ENCODE measurements at regions not wholly inside any gene's neighbourhood (a gene's known extent, or its start where the extent isn't known, plus 50 kb on each side); places are given as distances from the start of the nearest gene placed in this dataset.

DNA sequence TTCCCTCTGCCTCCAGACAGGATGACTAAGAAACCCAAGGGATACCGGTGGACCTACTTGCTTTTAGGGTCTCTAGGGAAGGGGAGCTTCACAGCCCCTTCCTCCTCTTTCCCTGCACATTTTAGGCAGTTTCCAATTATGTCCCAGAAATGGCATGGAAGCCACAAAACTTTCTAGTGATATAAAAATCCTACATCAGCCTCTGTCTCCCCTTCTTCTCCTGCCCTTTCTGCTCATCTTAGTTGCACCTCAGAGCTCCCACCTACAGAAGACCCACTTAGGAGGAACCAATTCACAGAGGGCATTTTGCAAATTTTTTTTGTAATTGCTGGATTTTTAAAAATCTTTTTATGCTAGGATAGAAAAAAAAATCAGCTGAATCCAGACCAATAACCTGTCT is 263.1 kb downstream of the TNS1 start:
- TF ChIP-seq, protein P1, sequence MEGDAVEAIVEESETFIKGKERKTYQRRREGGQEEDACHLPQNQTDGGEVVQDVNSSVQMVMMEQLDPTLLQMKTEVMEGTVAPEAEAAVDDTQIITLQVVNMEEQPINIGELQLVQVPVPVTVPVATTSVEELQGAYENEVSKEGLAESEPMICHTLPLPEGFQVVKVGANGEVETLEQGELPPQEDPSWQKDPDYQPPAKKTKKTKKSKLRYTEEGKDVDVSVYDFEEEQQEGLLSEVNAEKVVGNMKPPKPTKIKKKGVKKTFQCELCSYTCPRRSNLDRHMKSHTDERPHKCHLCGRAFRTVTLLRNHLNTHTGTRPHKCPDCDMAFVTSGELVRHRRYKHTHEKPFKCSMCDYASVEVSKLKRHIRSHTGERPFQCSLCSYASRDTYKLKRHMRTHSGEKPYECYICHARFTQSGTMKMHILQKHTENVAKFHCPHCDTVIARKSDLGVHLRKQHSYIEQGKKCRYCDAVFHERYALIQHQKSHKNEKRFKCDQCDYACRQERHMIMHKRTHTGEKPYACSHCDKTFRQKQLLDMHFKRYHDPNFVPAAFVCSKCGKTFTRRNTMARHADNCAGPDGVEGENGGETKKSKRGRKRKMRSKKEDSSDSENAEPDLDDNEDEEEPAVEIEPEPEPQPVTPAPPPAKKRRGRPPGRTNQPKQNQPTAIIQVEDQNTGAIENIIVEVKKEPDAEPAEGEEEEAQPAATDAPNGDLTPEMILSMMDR (IDR thresholded peaks at IDR 0.05; ENCODE audit: borderline replicate concordance, extremely low read depth, low read length, poor library complexity, severe bottlenecking) = no peak
- TF ChIP-seq EZH2 (IDR thresholded peaks at IDR 0.05; ENCODE audit: borderline replicate concordance, low read depth, low read length, severe bottlenecking) = no peak
